ENCODE measurements at regions not wholly inside any gene's neighbourhood (a gene's known extent, or its start where the extent isn't known, plus 50 kb on each side); places are given as distances from the start of the nearest gene placed in this dataset.
A peak's percentile ranks its signal among the peaks of the same experiment; 100 is the strongest.
"Not testable (repeated sequence)": the region's sequence is repeated elsewhere in the genome, so short reads cannot be mapped to it uniquely, and the experiment has no call there.

GRCh38 chr21:14285147-14285761, 69.3 kb downstream of the RBM11 start:
- intact Hi-C loops (cut with DNase I), result no loop called here
- H3K9me3 ChIP-seq, result no peaks in the 10 kb centered on the region
- no peaks in the 10 kb centered on the region for H3K27me3 ChIP-seq
- H3K27ac ChIP-seq, result peak overlapping the region in 1 of 2 donors; percentile 6
- no peak for DNase-seq
- H3K4me3 ChIP-seq, result no peak overlapping the region
- TF ChIP-seq POLR2A (IDR thresholded peaks at IDR 0.05) (no peak), CTCF (IDR thresholded peaks at IDR 0.05) (no peak), EP300 (IDR thresholded peaks at IDR 0.05) (no peak)
- H3K4me1 ChIP-seq (ENCODE audit: insufficient read depth), result peaks cover 2% of the 10 kb centered on the region
- WGBS, 3 donors, result 13 to 25% (median 13%) methylated on average over 2 of the region's 2 CpGs
- H3K36me3 ChIP-seq, result no peaks in the 10 kb centered on the region

- Histone ChIP-seq H3K27me3 (no peaks in the 10 kb centered on the region), H3K36me3 (no peaks in the 10 kb centered on the region), H3K4me3 (no peak overlapping the region), H3K9me3 (no peaks in the 10 kb centered on the region), H3K4me1 (ENCODE audit: insufficient read depth) (peaks cover 2% of the 10 kb centered on the region), H3K27ac (peak overlapping the region in 1 of 2 donors; percentile 6)
- TF ChIP-seq POLR2A (IDR thresholded peaks at IDR 0.05) (no peak), CTCF (IDR thresholded peaks at IDR 0.05) (no peak), EP300 (IDR thresholded peaks at IDR 0.05) (no peak)
- intact Hi-C loops (cut with DNase I), result no loop called here
- WGBS, 3 donors, result 26 to 34% (median 29%) methylated on average over 3 of the region's 3 CpGs
- no peak for DNase-seq
Observed at GRCh38 chr21:14284481-14284880, 68.5 kb downstream of the RBM11 start.

GRCh38 chr21:14281188-14281900, 65.4 kb downstream of the RBM11 start:
- H3K27ac ChIP-seq; H3K27me3 ChIP-seq; DNase-seq; H3K4me3 ChIP-seq; H3K36me3 ChIP-seq; H3K4me1 ChIP-seq (ENCODE audit: insufficient read depth); intact Hi-C loops (cut with DNase I); H3K9me3 ChIP-seq: not testable (repeated sequence)
- WGBS, 3 donors, result 38 to 51% (median 43%) methylated on average over 11 of the region's 11 CpGs

Data from ovary (tissue), 7 donors.